ENCODE measurements at regions not wholly inside any gene's neighbourhood (a gene's known extent, or its start where the extent isn't known, plus 50 kb on each side); places are given as distances from the start of the nearest gene placed in this dataset.

DNA sequence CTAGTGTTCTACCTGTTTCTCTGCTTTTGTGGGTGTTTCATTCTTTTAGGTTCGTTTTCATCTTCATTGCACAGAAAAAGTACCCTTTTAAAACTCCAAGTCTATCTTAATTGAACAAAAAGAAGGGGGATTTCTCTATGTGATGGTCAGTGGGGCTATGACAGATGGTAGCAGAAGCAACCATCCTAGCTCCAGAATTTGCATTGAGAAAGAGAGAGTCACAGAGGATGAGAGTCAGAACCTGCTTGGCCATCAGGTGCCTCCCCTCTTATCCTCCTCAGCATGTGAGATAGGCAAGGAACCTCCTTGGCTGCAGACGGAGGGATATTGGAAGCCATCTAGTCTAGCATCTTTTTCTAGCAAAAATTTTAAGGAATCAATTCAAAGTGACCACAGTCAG, 398.0 kb upstream of the DCC start:
- TF ChIP-seq, protein P1, sequence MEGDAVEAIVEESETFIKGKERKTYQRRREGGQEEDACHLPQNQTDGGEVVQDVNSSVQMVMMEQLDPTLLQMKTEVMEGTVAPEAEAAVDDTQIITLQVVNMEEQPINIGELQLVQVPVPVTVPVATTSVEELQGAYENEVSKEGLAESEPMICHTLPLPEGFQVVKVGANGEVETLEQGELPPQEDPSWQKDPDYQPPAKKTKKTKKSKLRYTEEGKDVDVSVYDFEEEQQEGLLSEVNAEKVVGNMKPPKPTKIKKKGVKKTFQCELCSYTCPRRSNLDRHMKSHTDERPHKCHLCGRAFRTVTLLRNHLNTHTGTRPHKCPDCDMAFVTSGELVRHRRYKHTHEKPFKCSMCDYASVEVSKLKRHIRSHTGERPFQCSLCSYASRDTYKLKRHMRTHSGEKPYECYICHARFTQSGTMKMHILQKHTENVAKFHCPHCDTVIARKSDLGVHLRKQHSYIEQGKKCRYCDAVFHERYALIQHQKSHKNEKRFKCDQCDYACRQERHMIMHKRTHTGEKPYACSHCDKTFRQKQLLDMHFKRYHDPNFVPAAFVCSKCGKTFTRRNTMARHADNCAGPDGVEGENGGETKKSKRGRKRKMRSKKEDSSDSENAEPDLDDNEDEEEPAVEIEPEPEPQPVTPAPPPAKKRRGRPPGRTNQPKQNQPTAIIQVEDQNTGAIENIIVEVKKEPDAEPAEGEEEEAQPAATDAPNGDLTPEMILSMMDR (IDR thresholded peaks at IDR 0.05), result no peak
- TF ChIP-seq POLR2A (IDR thresholded peaks at IDR 0.05), result no peak

Measured in heart left ventricle (tissue), 13 donors.